Activated naive CD4-positive, alpha-beta T cell treated with anti-CD3 and anti-CD28 coated beads for 36 hours (primary cell): ENCODE measurements at regions not wholly inside any gene's neighbourhood (a gene's known extent, or its start where the extent isn't known, plus 50 kb on each side); places are given as distances from the start of the nearest gene placed in this dataset.
A peak's percentile ranks its signal among the peaks of the same experiment; 100 is the strongest.

Experiments used
- CTCF ChIA-PET: fragments of 350-600 bp; sonication (Branson Sonifier 250); formaldehyde crosslinking; loops from one replicate; lab custom pipeline; 2021; ENCODE audit warnings: antibody characterized with exemption; lab: Charles Lee
- DNase-seq: peaks from one replicate; pipeline ENCODE4 v3.0.0-alpha.2; 2020
- H3K27ac Mint-ChIP-seq: one replicate; pipeline ENCODE4 v1.8.0; 2021; ENCODE audit warnings: mild to moderate bottlenecking, mixed read lengths
- H3K27me3 Mint-ChIP-seq: one replicate; pipeline ENCODE4 v1.8.0; 2021; ENCODE audit warnings: low read depth, mixed read lengths
- H3K36me3 Mint-ChIP-seq: one replicate; pipeline ENCODE4 v1.8.0; 2021; ENCODE audit warnings: low read depth, mixed read lengths
- H3K4me1 Mint-ChIP-seq: one replicate; pipeline ENCODE4 v1.8.0; 2021; ENCODE audit warnings: low read depth, mixed read lengths
- H3K4me3 Mint-ChIP-seq: one replicate; pipeline ENCODE4 v1.8.0; 2021; ENCODE audit warnings: mild to moderate bottlenecking, moderate library complexity, mixed read lengths
- H3K9me3 Mint-ChIP-seq: one replicate; pipeline ENCODE4 v1.8.0; 2021; ENCODE audit warnings: mixed read lengths
- intact Hi-C: fragments of 100-400 bp; cut with micrococcal nuclease; formaldehyde crosslinking; loops from one replicate; pipeline ENCODE4 v1.15.1; 2023

DNA sequence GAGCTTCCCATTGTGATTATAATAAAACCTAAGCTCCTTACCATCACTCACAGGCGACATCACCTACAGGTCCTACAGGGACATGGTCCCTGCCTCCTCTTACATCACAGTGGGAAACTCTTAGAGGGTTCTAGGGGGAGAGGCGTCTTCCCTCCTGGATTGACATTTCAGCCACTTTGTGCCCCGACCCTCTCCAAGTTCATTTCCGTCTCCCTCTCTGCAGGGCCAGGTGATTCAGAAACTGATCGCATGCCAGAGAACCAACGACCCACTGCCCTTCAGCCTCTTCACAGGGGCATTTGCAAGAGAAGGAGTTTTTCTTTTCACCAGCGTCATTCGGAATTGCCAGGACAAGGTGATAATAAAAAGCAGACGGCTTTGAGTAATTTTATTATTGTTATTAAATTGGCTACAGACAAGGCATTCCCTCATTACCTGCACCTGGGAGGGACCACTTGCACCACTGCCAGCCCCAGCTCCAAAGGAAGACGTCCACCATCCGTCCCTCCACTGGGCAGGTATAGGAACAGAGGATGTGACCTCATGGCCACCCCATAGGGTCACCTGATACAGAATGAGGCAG is 85.8 kb upstream of the CUX1 start:
- Mint-ChIP-seq H3K4me3 (no peak overlapping the region), H3K4me1 (no peaks in the 10 kb centered on the region), H3K36me3 (no peaks in the 10 kb centered on the region), H3K27me3 (no peaks in the 10 kb centered on the region), H3K27ac (no peak overlapping the region), H3K9me3 (no peaks in the 10 kb centered on the region)
- CTCF ChIA-PET: interaction anchor here (0.5 kb wide), 1 partner anchor 15 kb away, joined by 3 read pairs; no protein-coding TSS in a partner anchor
- intact Hi-C loops: no loop called here
- no peak for DNase-seq

DNA sequence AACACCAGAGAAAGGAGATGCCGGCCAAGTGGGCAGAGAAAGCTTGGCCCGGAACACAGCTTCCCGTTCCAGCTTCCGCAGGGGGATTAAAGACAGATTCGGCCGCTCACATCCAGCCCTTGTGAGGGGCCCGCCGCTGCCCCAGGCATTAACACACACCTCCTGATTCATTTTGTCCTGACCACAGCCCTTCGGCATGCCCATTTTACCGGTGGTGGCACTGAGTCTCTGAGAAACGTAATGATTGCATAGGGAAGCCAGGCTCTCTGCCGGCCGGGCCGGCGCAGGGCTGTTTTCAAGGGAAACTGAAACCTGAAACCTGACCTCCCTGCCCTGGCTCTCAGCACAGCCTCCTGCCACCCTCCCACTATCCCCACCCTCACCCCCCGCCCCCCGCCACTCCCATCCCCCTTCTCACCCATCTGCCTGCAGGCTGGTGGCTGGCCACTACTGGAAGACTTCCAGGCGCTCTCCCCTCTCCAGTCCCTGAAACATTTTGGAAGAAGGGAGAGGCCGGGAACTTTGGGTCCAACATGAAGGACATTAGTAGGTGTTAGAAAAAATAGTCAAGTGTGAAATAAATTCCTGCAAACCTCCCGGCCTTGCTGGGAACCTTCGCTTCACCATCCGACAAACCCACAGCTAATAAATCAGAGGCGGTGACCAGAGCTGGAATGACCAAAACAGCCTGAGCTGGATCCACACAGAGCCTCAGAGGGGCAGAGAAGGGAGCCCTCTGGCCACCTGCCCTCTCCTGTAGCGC is 83.5 kb upstream of the CUX1 start:
- no peak overlapping the region for H3K27ac Mint-ChIP-seq
- no peak overlapping the region for H3K4me3 Mint-ChIP-seq
- no peaks in the 10 kb centered on the region for H3K4me1 Mint-ChIP-seq
- DNase-seq: no peak
- H3K9me3 Mint-ChIP-seq: no peaks in the 10 kb centered on the region
- CTCF ChIA-PET: interaction anchor here (1.3 kb wide), 1 partner anchor 9 kb away, joined by 6 read pairs; no protein-coding TSS in a partner anchor
- intact Hi-C loops: no loop called here
- H3K27me3 Mint-ChIP-seq: no peaks in the 10 kb centered on the region
- H3K36me3 Mint-ChIP-seq: no peaks in the 10 kb centered on the region

DNA sequence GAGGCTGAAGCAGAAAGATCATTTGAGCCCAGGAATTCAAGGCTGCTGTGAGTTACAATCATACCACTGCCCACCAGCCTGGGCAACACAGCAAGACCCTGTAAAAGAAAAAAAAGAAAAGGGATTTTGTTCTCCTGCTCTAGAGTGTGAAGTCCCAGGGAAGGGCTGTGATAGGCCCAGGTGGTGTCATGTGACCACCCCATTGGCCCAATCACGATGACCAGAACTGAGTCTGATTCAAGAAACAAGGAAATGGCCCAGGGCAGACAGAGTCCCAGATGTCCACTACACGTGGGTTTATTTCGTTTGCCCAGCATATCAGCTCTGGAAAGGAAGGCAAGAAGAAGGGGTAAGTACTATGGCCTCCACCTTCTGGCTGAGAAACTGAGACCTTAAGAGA is 81.3 kb upstream of the CUX1 start:
- no peak overlapping the region for H3K27ac Mint-ChIP-seq
- H3K4me1 Mint-ChIP-seq: peaks cover 4% of the 10 kb centered on the region
- H3K9me3 Mint-ChIP-seq: no peaks in the 10 kb centered on the region
- H3K27me3 Mint-ChIP-seq: no peaks in the 10 kb centered on the region
- CTCF ChIA-PET: interaction anchor here (0.9 kb wide), 1 partner anchor 69 kb away, joined by 3 read pairs; no protein-coding TSS in a partner anchor
- no peaks in the 10 kb centered on the region for H3K36me3 Mint-ChIP-seq
- intact Hi-C loops: no loop called here
- DNase-seq: no peak
- no peak overlapping the region for H3K4me3 Mint-ChIP-seq

DNA sequence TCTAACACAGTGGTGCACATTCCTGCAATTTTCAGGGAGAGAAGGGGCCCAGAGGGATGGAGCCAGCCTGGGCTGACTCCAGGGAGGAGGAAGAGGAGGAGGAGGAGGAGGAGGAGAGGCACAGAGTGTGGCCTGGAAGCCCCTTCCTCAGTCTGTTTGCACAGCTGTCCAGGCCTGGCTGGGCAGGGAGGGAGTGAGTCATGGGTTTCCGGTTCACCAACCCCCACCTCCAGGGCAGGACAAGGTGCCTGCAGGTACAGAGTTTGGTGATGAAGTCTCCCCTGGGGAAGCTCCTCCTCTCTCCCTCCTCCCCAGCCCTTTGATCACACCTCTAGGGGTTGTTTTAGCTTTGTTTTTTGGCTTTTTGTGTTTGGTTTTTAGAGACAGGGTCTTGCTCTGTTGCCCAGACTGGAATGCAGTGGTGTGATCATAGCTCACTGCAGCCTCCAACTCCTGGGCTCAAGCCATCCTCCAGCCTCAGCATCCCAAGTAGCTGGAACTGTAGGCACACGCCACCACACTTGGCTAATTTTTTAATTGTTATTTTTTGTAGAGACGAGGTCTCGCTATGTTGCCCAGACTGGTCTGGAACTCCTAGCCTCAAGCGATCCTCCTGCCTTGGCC is 77.5 kb upstream of the CUX1 start:
- H3K36me3 Mint-ChIP-seq: no peaks in the 10 kb centered on the region
- H3K27ac Mint-ChIP-seq: no peak overlapping the region
- H3K27me3 Mint-ChIP-seq: no peaks in the 10 kb centered on the region
- H3K4me1 Mint-ChIP-seq: peaks cover 13% of the 10 kb centered on the region
- no peak for DNase-seq
- no peaks in the 10 kb centered on the region for H3K9me3 Mint-ChIP-seq
- H3K4me3 Mint-ChIP-seq: no peak overlapping the region
- CTCF ChIA-PET: interaction anchor here (0.8 kb wide), 1 partner anchor 66 kb away, joined by 3 read pairs; no protein-coding TSS in a partner anchor
- intact Hi-C loops: loop anchor here (5.0 kb wide), 1 partner anchor 117 kb away; no protein-coding TSS in a partner anchor

DNA sequence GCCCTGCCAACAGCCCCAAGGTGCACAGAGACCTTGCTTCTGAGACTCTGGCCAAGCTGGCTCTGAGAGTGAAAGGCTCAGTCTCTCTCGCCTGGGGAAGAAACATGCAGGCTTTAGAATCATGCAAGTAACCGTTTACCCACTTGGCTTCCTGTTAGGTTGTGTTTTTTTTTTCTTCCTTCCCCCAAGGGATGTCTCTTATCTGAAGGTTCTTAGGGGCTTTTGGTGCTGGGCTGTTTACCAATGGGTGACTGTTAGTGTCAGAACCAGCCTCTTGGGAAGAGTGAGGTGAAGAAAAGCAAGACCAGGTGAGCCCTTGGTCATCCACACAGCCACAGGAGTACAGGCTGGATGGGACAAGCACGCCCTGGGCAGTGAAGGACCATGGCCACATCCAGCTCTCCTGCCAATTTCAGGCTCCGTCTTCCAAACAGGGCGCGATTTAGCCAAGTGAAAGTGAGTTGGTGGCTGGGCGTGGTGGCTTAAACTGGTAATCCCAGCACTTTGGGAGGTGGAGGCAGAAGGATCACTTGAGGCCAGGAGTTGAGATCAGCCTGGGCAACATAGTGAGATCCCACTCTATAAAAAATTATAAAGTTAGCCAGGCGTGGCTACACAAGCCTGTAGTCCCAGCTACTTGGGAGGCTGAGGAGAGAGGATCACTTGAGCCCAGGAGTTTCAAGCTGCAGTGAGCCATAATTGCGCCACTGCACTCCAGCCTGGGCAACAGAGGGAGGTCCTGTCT is 76.3 kb upstream of the CUX1 start:
- H3K9me3 Mint-ChIP-seq: no peaks in the 10 kb centered on the region
- H3K36me3 Mint-ChIP-seq: no peaks in the 10 kb centered on the region
- CTCF ChIA-PET: interaction anchor here (0.8 to 2.6 kb wide), 2 partner anchors 59 to 65 kb away, joined by 3 to 8 read pairs; no protein-coding TSS in a partner anchor
- no peaks in the 10 kb centered on the region for H3K27me3 Mint-ChIP-seq
- DNase-seq: peak; percentile 14
- intact Hi-C loops: loop anchor here (5.0 kb wide), 1 partner anchor 116 kb away; no protein-coding TSS in a partner anchor
- H3K4me1 Mint-ChIP-seq: peaks cover 13% of the 10 kb centered on the region
- no peak overlapping the region for H3K4me3 Mint-ChIP-seq
- peak overlapping the region; percentile 18 for H3K27ac Mint-ChIP-seq

DNA sequence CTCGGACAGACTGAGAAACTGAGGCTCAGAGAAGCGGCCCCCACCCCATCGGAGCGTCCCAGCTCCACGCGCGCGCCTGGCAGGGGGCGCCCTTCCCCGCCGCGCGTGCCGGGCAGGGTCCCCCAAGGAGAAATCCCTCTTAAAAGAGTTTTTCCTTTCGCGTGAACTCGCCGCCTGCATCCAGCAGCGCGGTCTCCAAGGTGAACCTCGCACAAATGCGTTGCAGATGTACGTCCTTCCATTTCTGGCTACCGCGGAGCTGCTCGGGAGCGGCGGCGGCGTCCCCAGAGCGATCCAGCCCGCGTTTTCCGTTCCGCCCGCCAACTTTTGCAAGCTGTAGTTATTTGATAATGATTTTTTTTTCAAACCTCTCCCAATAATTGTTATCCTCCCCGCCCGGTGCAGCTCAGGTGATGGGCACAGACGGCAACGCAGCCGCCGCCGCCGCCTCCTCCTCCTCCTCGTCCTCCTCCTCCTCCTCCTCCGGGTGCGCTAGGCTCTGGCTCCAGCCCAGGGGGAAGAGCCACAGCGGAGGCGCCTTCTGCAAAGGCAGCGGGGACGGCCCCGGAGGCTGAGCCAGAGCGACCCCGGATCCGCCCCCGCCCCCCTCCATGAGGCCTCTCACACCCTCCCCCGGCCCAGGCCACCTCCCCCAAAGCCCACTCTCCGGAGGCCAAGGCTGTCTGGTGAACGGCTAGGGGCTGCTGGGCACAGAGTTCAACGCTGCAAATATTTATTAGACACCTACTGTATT is 74.0 kb upstream of the CUX1 start:
- intact Hi-C loops: loop anchor here (1.0 to 5.0 kb wide), 2 partner anchors 72 to 114 kb away; no protein-coding TSS in a partner anchor
- CTCF ChIA-PET: interaction anchor here (0.7 to 2.6 kb wide), 11 partner anchors 9 to 494 kb away, joined by 3 to 8 read pairs (median 3); no protein-coding TSS in a partner anchor
- Mint-ChIP-seq H3K4me1 (peaks cover 13% of the 10 kb centered on the region), H3K9me3 (no peaks in the 10 kb centered on the region), H3K27me3 (no peaks in the 10 kb centered on the region), H3K4me3 (peak overlapping the region; percentile 75), H3K36me3 (no peaks in the 10 kb centered on the region), H3K27ac (no peak overlapping the region)
- peak; percentile 63 for DNase-seq

DNA sequence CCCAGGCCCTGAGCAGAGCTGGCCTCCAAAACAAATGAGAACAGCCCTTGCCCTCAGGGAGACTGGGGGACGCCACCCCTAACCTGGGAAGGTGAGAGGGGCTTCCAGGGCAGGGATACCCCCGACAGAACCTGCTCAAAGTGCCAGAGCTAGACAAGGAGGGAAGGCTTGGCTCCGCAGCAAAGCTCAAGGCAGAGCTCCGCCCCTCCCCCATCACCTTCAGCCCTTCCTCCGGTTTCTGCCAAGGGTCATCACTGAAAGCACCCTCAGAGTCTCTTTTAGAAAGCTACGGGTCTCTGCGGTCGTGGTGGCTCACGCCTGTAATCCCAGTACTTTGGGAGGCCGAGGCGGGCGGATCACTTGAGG is 73.4 kb upstream of the CUX1 start:
- CTCF ChIA-PET: interaction anchor here (0.7 to 2.6 kb wide), 8 partner anchors 9 to 493 kb away, joined by 3 to 8 read pairs (median 3); no protein-coding TSS in a partner anchor
- Mint-ChIP-seq H3K36me3 (no peaks in the 10 kb centered on the region), H3K4me1 (peaks cover 13% of the 10 kb centered on the region), H3K27ac (no peak overlapping the region), H3K27me3 (no peaks in the 10 kb centered on the region), H3K4me3 (peak overlapping the region; percentile 6), H3K9me3 (no peaks in the 10 kb centered on the region)
- intact Hi-C loops: loop anchor here (1.0 to 5.0 kb wide), 2 partner anchors 71 to 113 kb away; no protein-coding TSS in a partner anchor
- DNase-seq: no peak

DNA sequence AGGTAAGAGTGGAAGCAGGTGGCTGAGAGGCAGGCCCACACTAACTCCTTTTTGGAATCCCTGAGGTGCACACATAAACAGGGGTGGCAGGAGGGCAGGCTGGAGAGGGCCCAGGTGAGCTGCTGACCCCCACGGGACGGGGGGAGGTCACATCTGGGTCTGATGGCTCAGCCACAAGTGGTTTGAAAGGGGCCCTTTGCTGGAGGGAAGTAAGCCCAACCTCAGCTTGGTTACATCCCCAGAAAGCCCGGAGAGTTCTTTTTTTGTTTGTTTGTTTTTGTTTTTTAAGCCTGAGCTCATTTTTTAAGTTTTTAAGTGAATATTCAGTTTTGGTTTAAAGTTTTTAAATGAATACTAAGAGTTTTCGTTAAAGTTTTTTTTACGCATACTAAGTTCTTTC is 72.8 kb upstream of the CUX1 start:
- no peak for DNase-seq
- no peak overlapping the region for H3K4me3 Mint-ChIP-seq
- peaks cover 13% of the 10 kb centered on the region for H3K4me1 Mint-ChIP-seq
- H3K27me3 Mint-ChIP-seq: no peaks in the 10 kb centered on the region
- no peak overlapping the region for H3K27ac Mint-ChIP-seq
- no peaks in the 10 kb centered on the region for H3K36me3 Mint-ChIP-seq
- H3K9me3 Mint-ChIP-seq: no peaks in the 10 kb centered on the region
- intact Hi-C loops: loop anchor here (5.0 kb wide), 1 partner anchor 113 kb away; no protein-coding TSS in a partner anchor
- CTCF ChIA-PET: interaction anchor here (0.6 to 1.2 kb wide), 5 partner anchors 55 to 508 kb away, joined by 3 to 4 read pairs (median 3); no protein-coding TSS in a partner anchor

DNA sequence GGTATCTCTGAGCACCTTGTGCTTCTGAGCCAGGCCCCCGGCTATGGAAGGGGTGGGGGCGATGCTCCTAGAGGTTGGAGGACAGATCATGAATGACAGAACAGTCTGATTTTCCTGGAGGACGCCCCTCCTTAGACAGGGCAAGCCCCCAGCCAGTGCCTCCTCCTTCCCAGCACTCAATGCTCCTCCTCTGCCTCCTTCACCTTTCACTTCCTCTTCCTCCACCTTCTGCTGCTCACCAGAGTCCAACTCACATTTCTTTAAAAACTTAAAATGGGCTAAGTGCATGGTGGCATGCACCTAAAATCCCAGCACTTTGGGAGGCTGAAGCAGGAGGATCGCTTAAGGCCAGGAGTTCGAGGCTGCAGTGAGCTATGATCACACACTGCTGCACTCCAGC is 71.1 kb upstream of the CUX1 start:
- intact Hi-C loops: no loop called here
- CTCF ChIA-PET: interaction anchor here (0.7 kb wide), 1 partner anchor 15 kb away, joined by 3 read pairs; no protein-coding TSS in a partner anchor
- no peak overlapping the region for H3K27ac Mint-ChIP-seq
- no peak for DNase-seq
- no peak overlapping the region for H3K4me3 Mint-ChIP-seq
- H3K4me1 Mint-ChIP-seq: peaks cover 6% of the 10 kb centered on the region
- H3K36me3 Mint-ChIP-seq: no peaks in the 10 kb centered on the region
- no peaks in the 10 kb centered on the region for H3K9me3 Mint-ChIP-seq
- no peaks in the 10 kb centered on the region for H3K27me3 Mint-ChIP-seq

DNA sequence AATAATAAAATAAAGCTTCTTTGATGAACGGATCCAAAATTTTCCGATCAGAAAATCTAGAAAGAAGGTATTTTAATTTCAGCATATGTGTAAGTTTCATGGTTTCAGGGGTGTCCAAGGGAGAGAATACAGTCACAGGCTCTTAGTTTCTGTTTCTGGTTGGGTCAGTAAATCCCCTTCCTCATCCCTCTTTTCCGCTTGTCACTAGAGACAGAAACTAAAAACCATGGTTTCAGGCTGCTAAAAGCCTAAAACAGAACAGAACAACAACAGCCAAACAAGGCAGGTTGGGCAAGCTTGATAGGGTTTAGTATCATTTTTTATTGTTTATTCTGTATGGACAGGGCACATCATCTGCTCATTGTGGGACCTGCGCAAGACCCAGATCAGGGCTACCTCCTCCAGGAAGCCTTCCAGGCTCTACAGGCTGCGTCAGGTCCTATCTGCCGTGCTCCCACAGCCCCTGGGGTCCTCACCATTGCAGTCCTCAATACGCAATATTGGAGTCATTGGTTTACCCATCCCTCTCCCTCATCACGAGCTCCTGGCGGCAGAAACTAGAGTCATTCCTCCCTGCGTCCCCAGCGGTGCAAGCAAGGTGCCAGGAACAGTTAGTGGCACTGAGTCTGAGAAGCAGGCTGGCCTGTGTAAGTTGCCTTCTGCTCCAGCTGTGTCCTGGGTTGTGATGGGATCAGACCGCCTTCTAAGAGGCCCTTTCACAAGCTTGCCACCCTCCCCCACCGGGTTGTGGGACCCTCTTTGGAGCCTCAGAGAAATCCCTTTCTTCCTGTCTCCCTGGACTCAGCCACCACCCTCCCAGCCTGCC is 70.2 kb upstream of the CUX1 start:
- Mint-ChIP-seq H3K27me3 (no peaks in the 10 kb centered on the region), H3K36me3 (no peaks in the 10 kb centered on the region), H3K27ac (no peak overlapping the region), H3K9me3 (no peaks in the 10 kb centered on the region), H3K4me3 (no peak overlapping the region), H3K4me1 (peaks cover 5% of the 10 kb centered on the region)
- CTCF ChIA-PET: interaction anchor here (0.7 kb wide), 1 partner anchor 16 kb away, joined by 3 read pairs; no protein-coding TSS in a partner anchor
- DNase-seq: no peak
- intact Hi-C loops: no loop called here
